Hepatocyte (in vitro differentiated cells): ENCODE measurements at regions not wholly inside any gene's neighbourhood (a gene's known extent, or its start where the extent isn't known, plus 50 kb on each side); places are given as distances from the start of the nearest gene placed in this dataset.

Experiments used
- CTCF ChIP-seq: fragments of 200-600 bp; sonication (generic); IDR thresholded peaks from 2 replicates; pipeline ENCODE4 v1.5.1; 2016; ENCODE audit warnings: antibody characterized with exemption, mild to moderate bottlenecking; ENCODE audit not compliant: poor library complexity
- EZH2 ChIP-seq: fragments of 200-600 bp; sonication (generic); IDR thresholded peaks from 2 replicates; pipeline ENCODE4 v1.6.1; 2016; ENCODE audit warnings: antibody characterized with exemption, mild to moderate bottlenecking, borderline replicate concordance
- EZH2phosphoT487 ChIP-seq: fragments of 200-600 bp; sonication (generic); IDR thresholded peaks from one replicate; pipeline ENCODE4 v1.6.1; 2018; ENCODE audit warnings: antibody characterized with exemption, mild to moderate bottlenecking, low read depth, moderate library complexity; ENCODE audit not compliant: unreplicated experiment, severe bottlenecking

GRCh38 chr3:137116619-137117018, 158.8 kb downstream of the IL20RB start:
- no peak for TF ChIP-seq CTCF
- no peak for TF ChIP-seq EZH2
- TF ChIP-seq EZH2phosphoT487: no peak
